NCI-H2227 (cell line): ENCODE measurements at regions not wholly inside any gene's neighbourhood (a gene's known extent, or its start where the extent isn't known, plus 50 kb on each side); places are given as distances from the start of the nearest gene placed in this dataset.

Source experiments
- DNase-seq: peaks from one replicate; lab custom pipeline; 2025; ENCODE audit not compliant: unreplicated experiment; lab: John Stamatoyannopoulos, UW

DNA sequence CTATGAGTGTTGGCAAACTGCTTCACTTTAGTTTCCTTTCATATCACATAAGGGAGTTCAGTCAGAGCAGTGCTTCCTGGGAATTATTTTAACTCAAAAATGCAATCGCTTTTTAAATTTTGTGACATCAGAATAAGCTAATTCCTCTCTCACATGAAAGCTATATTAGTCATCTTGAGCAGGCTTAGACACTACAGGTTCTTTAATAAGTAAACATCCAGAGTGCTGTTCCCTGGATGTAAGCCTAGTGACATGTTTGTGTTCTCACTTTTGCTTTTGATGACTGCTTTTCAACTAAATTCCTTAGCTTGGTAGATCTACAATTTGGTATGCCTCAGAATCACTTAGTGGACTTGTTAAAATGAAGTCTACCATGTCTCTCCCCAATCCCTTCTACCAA is 252.7 kb upstream of the POU3F2 start:
- no peak for DNase-seq

DNA sequence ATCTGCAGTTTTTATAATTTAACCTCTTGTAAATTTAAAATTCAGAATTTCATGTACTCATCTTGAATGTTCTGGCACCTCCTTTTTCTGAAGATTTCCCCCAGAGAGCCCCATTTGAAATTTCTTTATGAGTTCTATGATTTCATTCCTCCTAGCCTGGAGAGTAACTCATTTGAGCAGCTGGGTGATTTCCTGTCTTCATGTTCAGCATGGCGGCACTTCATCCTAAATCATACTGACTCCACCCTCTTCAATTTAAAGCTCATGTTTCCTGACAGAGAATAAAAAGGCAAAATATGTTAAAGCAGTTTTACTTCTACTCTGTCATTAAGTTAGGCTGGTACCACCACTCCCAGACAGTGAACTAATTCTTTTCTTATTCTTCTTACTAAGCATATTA is 250.9 kb upstream of the POU3F2 start:
- no peak for DNase-seq

DNA sequence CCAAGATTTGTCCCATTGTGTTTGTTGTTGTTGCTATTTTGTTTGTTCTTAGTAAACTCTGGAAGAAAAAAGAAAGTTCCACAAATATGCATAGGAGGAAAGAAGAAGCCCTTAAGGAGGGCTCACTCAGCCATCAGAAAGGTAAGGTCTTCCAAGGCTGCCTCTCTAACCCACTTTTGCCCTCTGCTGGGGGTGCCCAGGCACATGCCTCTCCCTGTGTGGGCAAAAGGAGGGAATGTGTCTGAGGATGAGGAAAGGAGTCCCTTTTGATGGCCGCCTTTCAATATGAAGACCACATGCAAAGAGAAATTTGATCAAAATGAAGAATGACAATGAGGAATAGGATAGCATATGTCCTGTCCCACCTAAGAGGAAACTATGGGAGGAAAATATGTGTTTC is 248.2 kb upstream of the POU3F2 start:
- DNase-seq = no peak

DNA sequence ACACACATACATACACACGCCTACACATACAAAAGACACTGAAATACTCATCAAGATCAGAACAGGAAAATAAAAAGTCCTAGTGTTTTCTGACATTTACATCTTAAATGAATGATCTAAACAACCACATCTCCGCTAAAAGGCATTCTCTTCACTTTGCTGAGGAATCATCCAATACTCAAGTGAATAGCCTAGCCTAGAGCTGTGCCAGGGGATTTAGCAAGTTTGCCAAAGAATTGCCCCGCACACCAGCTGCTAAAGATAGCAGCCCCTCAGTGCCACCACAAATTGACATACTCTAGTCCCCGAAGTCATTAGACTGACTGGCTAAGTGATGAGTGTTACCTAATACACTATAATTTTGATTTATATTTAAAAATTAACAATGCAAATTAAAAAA is 246.8 kb upstream of the POU3F2 start:
- DNase-seq = no peak

DNA sequence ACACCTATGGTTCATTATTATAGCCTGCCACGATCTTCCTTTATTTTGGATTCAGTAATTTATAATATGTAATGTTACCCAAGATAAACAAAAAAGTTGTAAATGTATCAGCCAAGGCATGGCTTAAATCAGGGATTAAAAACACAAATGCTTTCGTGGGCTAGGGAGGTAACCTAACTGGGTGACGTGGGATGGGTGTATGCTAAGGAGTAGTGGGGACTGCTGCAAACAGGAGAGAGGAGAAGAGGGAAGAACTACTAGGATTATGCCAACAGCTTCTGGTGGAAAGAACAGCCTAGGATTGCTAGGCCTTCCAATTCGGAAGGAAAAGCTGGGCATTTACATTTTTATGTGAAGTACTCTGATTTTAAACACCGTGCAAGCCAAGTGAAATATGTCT is 244.8 kb upstream of the POU3F2 start:
- no peak for DNase-seq

DNA sequence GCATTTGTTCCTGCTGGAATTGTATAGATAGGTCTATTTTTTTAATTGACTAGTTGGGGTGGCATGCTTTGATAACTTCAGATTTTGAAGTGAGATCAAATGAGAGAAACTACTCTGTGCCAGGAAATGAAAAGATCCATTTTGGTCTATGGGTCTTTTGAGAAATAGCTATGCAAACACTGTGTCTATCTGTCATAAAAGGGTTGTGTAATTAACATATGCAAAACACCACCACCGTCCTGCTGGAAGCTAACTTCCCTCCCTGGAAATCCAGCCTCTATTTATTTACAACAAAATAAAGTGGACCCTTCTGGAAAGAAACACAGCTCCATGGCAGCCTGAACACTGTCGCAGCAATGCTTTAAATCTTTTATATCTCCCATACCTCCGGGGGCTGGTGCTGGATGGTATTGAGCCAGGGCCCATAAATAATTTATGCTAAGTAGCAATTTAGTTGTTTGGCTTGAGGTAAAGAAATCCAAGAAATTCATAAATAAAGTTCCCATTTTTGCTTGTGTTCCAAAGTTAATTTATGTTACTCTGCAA is 244.2 kb upstream of the POU3F2 start:
- no peak for DNase-seq

DNA sequence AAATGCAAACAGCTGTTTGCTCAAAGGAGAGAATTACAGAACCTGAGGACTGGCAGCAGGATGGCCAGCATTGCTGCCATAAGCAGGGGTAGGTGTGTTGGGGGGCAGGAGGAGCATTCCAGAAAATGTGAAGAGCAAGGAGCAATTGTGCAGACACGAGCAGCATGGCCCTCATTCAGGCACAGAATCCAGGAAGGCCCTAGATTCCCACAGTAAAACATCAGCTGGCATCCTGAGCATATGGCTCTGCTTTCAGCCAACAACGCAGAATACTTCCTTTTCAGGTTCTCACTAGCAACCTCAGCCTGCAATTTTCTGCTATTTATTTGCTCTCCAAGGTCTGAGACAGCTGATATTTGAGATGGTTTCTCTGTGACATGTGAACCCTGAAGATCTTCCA is 243.4 kb upstream of the POU3F2 start:
- DNase-seq = peak; percentile 46

DNA sequence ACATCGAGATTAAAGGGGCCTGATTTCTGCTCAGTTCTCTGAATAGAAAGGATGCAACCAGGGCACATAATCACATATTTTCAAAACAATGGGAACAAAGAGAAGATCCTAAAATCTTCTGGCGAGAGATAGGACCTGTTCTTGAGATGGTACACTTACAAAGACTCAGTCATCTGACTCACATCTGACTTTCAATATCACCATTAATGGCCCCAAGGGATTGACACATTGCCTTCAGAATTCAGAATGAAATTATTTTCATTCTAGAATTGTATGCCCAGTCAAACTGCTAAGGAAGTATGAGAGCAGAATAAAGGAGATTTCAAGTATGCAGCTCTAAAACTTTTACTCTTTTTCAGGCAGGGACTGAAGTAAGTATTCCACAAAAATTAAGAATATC is 240.7 kb upstream of the POU3F2 start:
- no peak for DNase-seq

DNA sequence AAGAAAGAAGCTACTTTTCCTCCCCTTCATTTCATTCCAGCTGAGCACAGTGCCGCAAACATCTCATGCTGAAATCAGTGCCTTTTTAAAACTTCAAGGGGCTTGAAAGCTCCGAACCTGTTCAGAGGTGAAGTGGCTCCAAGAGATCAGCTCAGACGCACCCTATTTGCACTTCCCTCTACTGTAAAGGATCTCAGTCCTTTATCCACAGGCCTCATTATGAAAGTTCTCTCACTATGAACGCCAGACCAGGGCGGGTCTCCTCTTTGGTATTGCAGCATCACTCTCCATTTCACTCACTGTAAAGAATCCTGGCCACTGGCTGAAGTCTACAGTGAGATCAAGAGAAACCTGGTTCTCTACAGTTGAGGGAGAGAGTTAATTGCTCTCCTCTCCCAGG is 232.7 kb upstream of the POU3F2 start:
- DNase-seq = no peak

DNA sequence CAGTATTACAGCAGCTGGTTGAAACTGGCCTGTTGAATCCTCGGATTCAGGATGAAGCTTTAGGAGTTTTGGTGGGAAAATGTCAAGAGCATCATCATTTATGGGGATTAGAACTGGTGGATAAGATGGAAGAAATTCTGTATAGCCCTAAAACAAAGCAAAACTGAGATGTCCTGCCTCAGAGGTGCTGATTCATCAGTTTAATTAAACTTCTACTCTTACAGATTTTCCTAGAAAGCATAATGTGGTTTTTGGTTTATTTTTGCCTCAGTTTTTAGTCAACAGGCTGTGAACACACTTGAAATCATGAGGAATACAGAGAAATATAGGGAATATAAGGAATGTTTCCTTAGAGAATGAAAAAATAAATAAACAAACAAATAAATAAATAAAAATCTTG is 228.7 kb upstream of the POU3F2 start:
- DNase-seq = no peak

DNA sequence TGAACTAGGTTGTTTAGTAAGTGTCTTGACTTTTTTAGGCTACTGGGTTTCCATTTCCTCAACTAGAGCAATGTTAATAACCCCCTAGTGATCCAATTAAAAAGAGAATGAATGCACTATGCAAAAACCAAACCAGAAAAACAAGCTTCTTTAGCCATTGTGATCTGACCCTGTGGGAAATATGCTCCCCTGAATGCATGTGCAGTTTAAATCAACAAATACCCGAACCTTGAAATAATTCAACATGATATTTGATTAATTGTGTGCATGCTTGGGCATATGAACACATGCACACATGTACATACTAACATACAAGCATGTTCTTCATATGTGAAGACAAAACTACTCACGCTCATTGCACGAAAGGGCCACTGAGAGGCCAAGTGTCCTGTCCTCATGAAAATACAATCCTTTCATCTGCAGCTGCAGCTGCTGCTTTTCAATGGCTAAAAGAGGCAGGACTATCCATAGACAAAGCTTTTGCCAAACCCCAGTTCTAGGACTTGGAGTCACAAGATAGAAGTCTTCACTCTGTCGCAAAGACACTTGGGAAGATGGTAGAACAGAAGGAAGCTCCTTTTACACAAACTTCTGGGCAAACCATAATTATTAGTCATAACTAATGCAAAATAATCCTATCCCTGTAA is 207.1 kb upstream of the POU3F2 start:
- DNase-seq = no peak

DNA sequence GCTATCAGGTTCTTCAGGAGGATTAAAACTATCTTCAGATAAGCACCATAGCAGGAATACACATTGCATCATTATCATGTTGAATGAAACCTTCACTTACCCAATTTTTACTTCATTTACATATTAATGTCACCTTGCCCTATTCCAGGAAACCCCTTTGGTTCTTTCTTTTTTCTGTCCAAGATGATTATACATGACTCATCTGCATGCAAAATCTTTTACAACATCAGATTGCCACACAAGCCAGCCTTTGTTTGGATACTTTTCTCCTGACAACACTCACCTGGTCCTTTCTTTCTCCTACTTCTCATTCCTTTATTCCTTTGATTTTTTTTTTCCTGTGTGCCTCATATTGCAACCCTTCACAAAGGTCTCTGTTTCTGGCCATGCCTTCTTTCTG is 200.5 kb upstream of the POU3F2 start:
- no peak for DNase-seq

DNA sequence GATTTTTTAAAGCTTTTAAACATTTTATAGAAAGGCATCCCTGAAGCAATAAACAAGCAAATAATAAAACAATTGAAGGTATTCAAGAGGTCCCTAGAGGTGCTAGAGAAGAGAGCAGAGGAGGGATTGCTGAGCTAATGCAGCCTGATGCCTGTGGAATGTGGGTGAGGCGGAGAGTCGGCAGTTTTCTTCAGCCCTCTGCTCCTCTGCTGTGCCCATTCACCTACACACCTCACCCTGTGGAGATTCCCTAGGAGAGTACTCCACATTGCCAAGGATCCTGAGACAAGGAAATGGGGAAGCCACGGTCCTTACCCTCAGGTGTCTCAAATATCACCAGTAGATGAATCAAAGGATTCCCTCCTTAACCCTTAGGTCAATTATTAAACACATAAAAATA is 199.8 kb upstream of the POU3F2 start:
- DNase-seq = no peak

DNA sequence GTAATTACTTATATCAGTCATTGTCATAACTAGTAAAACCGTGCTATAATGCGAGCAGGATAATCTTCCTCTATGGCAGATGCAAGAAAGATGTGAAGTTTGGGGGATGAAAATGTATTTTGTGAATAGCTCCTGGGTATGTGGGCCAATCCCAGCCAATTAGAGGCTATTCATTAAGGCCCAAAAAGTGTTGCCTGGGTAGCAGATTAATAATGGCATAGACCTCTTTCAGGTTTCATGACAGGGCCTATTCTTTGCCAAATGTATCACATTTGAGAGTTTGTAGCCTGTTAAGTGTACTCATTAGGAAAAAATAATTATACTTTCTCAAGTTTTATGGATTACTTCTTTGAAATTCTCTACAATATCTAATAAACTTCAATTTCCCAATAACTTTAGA is 199.2 kb upstream of the POU3F2 start:
- DNase-seq = no peak

DNA sequence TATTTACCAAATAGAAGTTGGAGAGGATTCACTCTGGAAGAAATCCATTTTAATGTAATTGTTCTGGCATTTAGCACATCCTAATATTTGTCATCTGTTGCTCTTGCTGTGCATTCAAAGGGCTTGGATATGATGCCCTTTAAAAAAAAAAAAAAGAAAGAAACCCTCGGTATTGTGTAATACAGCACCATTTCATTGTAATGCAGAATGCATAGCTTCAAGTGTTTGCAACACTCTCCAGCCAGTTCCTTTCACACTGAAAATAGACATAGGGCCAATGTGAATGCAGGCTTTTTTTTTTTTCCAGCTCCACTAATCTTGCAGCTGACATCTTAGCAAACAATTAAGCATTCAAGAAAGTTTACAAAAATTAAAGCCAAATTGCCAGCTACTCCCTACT is 197.4 kb upstream of the POU3F2 start:
- DNase-seq = no peak

DNA sequence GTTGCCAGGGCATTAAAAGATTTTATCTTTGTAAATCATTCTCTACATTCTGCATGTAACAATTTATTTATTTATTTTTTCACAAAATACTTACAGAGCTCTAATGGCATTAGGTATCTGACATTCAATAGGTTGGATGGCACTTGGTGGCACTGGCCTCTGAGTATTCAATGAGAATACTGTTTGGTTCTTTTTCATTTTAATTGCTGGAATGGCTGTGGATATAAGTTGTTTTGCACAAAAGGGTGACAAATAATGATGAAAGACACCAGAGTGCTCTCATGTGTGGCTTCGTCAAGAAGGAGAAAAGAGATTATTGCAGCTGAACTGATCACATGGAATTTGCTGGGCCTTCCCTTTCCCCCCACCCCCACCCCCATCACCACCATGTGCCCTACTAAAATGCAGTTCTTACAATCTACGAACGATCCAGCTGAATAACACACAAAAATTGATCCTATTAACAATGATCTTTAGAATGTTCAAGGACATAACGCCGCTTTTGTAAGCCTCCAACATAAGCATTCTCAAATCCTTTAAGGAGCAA is 195.2 kb upstream of the POU3F2 start:
- DNase-seq = no peak

DNA sequence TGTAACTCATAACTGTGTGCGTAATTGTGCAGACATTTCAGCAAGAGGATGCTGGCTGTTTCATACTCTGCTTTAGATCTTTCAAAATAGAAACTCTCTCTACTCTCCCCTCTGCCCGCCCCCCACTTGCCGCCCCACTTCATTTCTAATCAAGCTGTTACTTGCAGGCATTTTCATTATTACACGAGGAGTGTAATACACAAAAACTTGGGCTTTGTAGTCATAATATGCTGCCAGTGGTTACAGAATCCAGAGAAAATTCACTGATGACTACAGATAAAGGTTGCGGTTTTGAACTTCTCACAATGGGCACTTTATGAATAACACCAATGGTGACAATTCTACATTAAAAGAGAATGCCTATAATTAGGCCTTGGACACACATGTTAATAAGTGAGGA is 194.0 kb upstream of the POU3F2 start:
- DNase-seq = no peak

DNA sequence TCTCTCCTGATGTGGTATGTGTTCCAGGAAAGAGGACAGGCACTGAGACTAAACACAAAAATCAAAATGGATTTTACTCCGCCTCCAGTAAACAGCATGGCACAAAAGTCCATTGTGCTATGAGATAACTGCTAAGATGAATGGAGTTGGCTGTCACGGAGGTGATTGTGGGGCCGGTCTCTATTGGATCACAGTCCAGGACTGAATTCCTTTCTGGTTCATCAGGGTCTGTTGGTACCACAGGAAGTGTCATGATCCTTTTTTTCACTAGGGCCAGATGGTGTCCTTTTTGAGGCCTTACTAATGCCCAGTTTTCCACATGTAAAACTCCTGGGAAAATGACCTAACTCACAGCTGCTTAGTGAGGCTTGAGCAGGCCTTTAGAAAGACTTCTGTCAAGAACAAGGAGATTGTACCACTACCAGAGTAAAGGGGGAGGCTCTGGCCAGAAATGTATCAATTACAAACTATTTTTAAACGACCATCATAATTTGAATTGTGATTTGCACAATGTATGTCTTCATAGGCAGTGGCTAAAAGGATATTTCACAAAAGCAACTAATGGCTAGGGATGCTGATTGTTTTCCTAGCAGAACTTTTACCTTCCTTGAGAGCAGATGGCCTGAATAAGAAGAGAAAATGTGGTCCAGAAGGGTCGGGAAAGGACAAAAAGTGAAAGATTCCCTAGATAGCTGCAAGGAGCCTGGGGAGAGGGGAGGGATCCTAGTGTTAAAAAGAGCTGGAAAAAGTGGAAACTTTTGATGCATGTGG is 192.2 kb upstream of the POU3F2 start:
- no peak for DNase-seq

DNA sequence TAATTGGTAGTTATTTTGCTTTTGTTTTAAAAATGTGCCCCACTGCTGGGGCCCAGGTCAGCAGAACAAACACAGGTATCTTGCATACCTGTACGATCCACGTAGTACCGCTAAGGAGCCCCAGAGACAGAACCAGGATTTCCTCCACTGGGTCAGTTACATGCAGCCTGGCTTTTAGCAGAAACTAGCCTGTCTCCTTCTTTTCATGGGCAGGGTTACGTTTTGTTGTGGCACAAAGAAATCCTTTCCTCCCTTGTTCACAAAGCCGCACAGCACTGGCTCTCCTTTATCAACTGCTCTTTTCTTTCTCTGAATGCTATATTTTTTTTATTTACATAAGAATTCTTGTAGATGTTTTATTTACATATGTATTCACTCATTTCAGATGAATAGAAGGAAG is 190.3 kb upstream of the POU3F2 start:
- DNase-seq = no peak

DNA sequence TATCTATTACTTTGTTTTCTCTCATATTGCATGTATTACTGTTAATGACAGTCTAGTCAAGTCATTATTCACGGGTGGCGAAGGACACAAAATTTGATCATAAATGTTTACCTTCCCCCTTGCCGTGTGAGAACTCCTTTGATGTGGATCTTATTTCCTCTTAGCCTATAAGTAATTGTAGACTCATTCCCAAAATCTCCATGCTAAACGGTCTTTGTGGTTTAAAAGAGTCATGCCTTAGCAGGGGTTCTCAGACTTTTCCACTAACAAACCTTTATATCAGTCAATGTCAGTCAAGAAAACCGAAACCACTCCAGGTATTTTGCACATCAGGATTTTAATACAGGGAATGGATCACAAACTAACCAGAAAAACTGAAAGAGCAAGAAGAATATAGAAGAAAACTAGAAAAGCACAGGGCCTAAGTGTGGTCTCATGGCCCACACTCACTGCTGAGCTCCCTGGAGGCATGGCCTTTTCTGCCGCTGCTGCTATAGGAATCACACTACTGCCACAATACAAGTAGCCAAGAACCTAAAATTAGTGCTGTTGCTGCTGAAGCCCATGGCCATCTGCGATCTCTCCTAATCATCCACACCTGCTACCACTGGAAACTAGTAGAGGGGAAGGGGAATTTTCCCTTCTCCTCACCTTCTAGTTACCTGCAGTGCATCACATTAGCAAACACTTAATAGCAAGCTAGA is 186.0 kb upstream of the POU3F2 start:
- DNase-seq = no peak

DNA sequence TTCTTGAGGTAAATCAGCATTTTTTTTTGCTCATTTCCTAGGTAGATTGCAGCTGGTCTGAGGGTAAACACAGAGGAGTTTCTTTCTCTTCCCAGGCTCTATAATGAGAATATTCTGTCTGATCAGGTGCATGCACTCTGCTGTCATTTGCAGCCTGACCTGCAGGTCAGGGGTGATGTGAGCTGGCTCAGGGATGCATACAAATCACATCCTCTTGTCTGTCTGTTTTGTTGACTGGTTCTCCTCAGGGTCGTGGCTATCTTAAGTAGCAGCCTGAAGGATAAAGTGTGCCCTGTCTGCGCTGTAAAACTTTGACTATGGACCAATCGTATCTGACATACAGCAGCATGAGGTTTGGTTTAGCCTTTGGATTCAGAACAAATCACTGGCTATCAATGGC is 183.4 kb upstream of the POU3F2 start:
- no peak for DNase-seq

DNA sequence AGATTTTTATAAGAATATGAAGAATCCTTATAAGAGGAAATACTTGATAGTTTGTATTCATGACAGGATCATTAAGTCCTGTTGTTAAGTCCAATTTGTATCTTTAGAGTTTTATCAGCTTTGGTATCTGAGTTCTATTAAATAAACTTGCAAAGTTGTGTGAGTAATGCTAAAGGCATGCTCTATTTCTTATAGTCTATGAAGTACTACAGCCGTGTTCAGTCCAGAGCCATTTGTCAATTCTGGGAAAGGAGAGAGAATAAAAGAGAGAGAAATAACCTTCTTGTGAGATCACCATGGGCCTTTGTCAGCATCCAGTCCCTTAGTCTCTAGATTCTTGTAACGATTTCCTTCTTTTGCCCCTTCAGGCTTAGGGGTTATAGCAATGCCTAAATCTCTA is 181.2 kb upstream of the POU3F2 start:
- no peak for DNase-seq
